H9 (cell line): ENCODE measurements at regions not wholly inside any gene's neighbourhood (a gene's known extent, or its start where the extent isn't known, plus 50 kb on each side); places are given as distances from the start of the nearest gene placed in this dataset.

Experiments
- DNase-seq: peaks from one replicate; pipeline ENCODE4 v3.0.0-alpha.2; 2017
- H2AFZ ChIP-seq: one replicate; pipeline ENCODE4 v1.6.1; 2013; ENCODE audit warnings: mild to moderate bottlenecking, low read length, control low read depth, moderate library complexity
- H2AK5ac ChIP-seq: 2 replicates; pipeline ENCODE4 v1.6.1; 2013; ENCODE audit warnings: low read length, control low read depth, mixed read lengths; ENCODE audit not compliant: insufficient read length
- H2BK120ac ChIP-seq: one replicate; pipeline ENCODE4 v1.6.1; 2013; ENCODE audit warnings: low read depth, mild to moderate bottlenecking, low read length, control low read depth, inconsistent platforms; ENCODE audit not compliant: poor library complexity, severe bottlenecking
- H2BK12ac ChIP-seq: 2 replicates; pipeline ENCODE4 v1.6.1; 2013; ENCODE audit warnings: low read length, control low read depth, mixed read lengths, low read depth; ENCODE audit not compliant: insufficient read length
- H2BK15ac ChIP-seq: 2 replicates; pipeline ENCODE4 v1.6.1; 2013; ENCODE audit warnings: low read depth, low read length, control low read depth
- H2BK20ac ChIP-seq: one replicate; pipeline ENCODE4 v1.6.1; 2013; ENCODE audit warnings: low read depth, mild to moderate bottlenecking, low read length, control low read depth, inconsistent platforms; ENCODE audit not compliant: poor library complexity, severe bottlenecking
- H2BK5ac ChIP-seq: 2 replicates; pipeline ENCODE4 v1.6.1; 2013; ENCODE audit warnings: low read length, control low read depth, mixed read lengths; ENCODE audit not compliant: insufficient read length
- H3K14ac ChIP-seq: 2 replicates; pipeline ENCODE4 v1.6.1; 2013; ENCODE audit warnings: low read length, control low read depth; ENCODE audit not compliant: insufficient read depth
- H3K18ac ChIP-seq: 2 replicates; pipeline ENCODE4 v1.6.1; 2013; ENCODE audit warnings: low read depth, mild to moderate bottlenecking, mixed read lengths, low read length, control low read depth; ENCODE audit not compliant: insufficient read length
- H3K23ac ChIP-seq: 2 replicates; pipeline ENCODE4 v1.6.1; 2013; ENCODE audit warnings: low read length, control low read depth, mixed read lengths, low read depth; ENCODE audit not compliant: insufficient read length
- H3K23me2 ChIP-seq: 2 replicates; pipeline ENCODE4 v1.6.1; 2013; ENCODE audit warnings: low read depth, mild to moderate bottlenecking, mixed read lengths, low read length, control low read depth; ENCODE audit not compliant: insufficient read length, poor library complexity, severe bottlenecking
- H3K27ac ChIP-seq: 2 replicates; pipeline ENCODE4 v1.5.1; 2013; ENCODE audit warnings: low read length, control low read depth, mixed read lengths, low read depth; ENCODE audit not compliant: insufficient read length
- H3K27me3 ChIP-seq: 2 replicates; pipeline ENCODE4 v1.6.1; 2013; ENCODE audit warnings: low read length, control low read depth, inconsistent platforms; ENCODE audit not compliant: insufficient read depth
- H3K4ac ChIP-seq: 2 replicates; pipeline ENCODE4 v1.6.1; 2013; ENCODE audit warnings: low read depth, mild to moderate bottlenecking, control low read depth, inconsistent platforms, low read length, moderate library complexity
- H3K4me1 ChIP-seq: 2 replicates; pipeline ENCODE4 v1.6.1; 2013; ENCODE audit warnings: low read length, control low read depth, inconsistent platforms; ENCODE audit not compliant: insufficient read depth
- H3K4me2 ChIP-seq: 2 replicates; pipeline ENCODE4 v1.6.1; 2013; ENCODE audit warnings: low read length, control low read depth, mixed read lengths; ENCODE audit not compliant: insufficient read length, insufficient read depth
- H3K56ac ChIP-seq: 2 replicates; pipeline ENCODE4 v1.6.1; 2013; ENCODE audit warnings: low read depth, mild to moderate bottlenecking, mixed read lengths, low read length, control low read depth; ENCODE audit not compliant: insufficient read length
- H3K79me1 ChIP-seq: 2 replicates; pipeline ENCODE4 v1.6.1; 2013; ENCODE audit warnings: low read depth, mild to moderate bottlenecking, moderate library complexity, low read length, control low read depth, inconsistent platforms; ENCODE audit not compliant: insufficient read depth, poor library complexity, severe bottlenecking
- H3K79me2 ChIP-seq: 2 replicates; pipeline ENCODE4 v1.6.1; 2013; ENCODE audit warnings: low read length, control low read depth, inconsistent platforms; ENCODE audit not compliant: insufficient read depth
- H3K9ac ChIP-seq: 2 replicates; pipeline ENCODE4 v1.6.1; 2013; ENCODE audit warnings: low read length, control low read depth, mixed read lengths; ENCODE audit not compliant: insufficient read length; ENCODE audit errors: extremely low read depth
- H3K9me3 ChIP-seq: one replicate; pipeline ENCODE4 v1.6.1; 2013; ENCODE audit warnings: low read depth, low read length, inconsistent platforms; ENCODE audit not compliant: control insufficient read depth
- H3T11ph ChIP-seq: one replicate; pipeline ENCODE4 v1.6.1; 2013; ENCODE audit warnings: mild to moderate bottlenecking, low read length, control low read depth, inconsistent platforms
- H4K20me1 ChIP-seq: one replicate; pipeline ENCODE4 v1.6.1; 2013; ENCODE audit not compliant: control insufficient read depth, insufficient read length, insufficient read depth
- H4K5ac ChIP-seq: 2 replicates; pipeline ENCODE4 v1.6.1; 2013; ENCODE audit warnings: low read depth, mild to moderate bottlenecking, mixed read lengths, low read length, control low read depth; ENCODE audit not compliant: insufficient read length
- H4K8ac ChIP-seq: replicated peaks from 2 replicates; pipeline ENCODE4 v1.6.1; 2013; ENCODE audit warnings: low read length, control low read depth, mixed read lengths, low read depth; ENCODE audit not compliant: insufficient read length
- H4K91ac ChIP-seq: 2 replicates; pipeline ENCODE4 v1.6.1; 2013; ENCODE audit warnings: low read depth, mild to moderate bottlenecking, moderate library complexity, mixed read lengths, low read length, control low read depth; ENCODE audit not compliant: insufficient read length
- H3K27ac Mint-ChIP-seq, 3 experiments: 2 replicates in 2 of 3; 3 replicates in 1 of 3; pipeline ENCODE4 v1.8.0; 2020 to 2021; ENCODE audit warnings: mixed read lengths in 3 of 3, mild to moderate bottlenecking in 1 of 3, moderate library complexity in 1 of 3
- H3K27me3 Mint-ChIP-seq: 2 replicates; pipeline ENCODE4 v1.8.0; 2021; ENCODE audit warnings: low read depth, mild to moderate bottlenecking, moderate library complexity, mixed read lengths
- H3K36me3 Mint-ChIP-seq, 3 experiments: 2 replicates in 2 of 3; 3 replicates in 1 of 3; pipeline ENCODE4 v1.8.0; 2020 to 2021; ENCODE audit warnings: low read depth in 3 of 3, mixed read lengths in 3 of 3; ENCODE audit not compliant: insufficient read depth in 1 of 3
- H3K4me1 Mint-ChIP-seq, 2 experiments: 2 replicates each; pipeline ENCODE4 v1.8.0; 2020; ENCODE audit warnings: mixed read lengths in 2 of 2
- H3K4me3 Mint-ChIP-seq, 2 experiments: 2 replicates in 1 of 2; 3 replicates in 1 of 2; pipeline ENCODE4 v1.8.0; 2020 to 2021; ENCODE audit warnings: mild to moderate bottlenecking in 2 of 2, mixed read lengths in 2 of 2, moderate library complexity in 1 of 2
- H3K9me3 Mint-ChIP-seq, 2 experiments: 2 replicates in 1 of 2; 3 replicates in 1 of 2; pipeline ENCODE4 v1.8.0; 2020; ENCODE audit warnings: mild to moderate bottlenecking in 2 of 2, mixed read lengths in 2 of 2, moderate library complexity in 1 of 2
- WGBS: extraction: QIAGEN DNeasy Blood & Tissue Kit; methylation state at CpG from one replicate; pipeline ENCODE4 v1.1.7; 2013; ENCODE audit warnings: missing lambda C conversion rate, low lambda C conversion rate, mixed read lengths; ENCODE audit not compliant: insufficient read length; ENCODE audit errors: extremely low coverage; 5-methylcytosine and 5-hydroxymethylcytosine counted together
- TF ChIP-seq, protein P1 (sequence below): fragments of 200-600 bp; sonication (generic); conservative IDR thresholded peaks from 3 replicates; pipeline ENCODE4 v1.8.0; 2021; ENCODE audit warnings: antibody characterized with exemption, mild to moderate bottlenecking

DNA sequence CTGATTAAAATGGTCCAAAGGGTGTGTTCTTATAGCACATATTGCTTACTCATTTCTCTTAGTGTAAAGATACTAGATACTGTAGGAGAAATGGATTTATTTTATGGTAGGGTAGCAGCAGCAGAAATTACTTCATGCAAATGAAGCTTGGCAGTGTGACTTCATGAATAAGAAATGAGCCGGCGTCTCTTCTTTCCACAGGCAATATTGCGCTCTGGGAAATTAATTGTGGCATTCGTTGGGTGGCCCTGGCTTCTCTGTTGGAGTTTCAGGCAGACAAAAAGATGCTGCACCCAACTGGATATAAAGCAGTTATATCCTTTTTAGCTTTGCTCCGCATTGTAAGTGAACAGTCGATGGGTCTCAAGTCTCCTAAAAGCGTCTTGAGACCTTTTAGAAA, 211.0 kb upstream of the NAV2 start:
- Histone ChIP-seq H3K4me2 (no peak overlapping the region), H3K14ac (no peak overlapping the region), H2BK20ac (no peak overlapping the region), H2AFZ (no peak overlapping the region), H2BK12ac (no peak overlapping the region), H3K9ac (no peak overlapping the region), H2BK5ac (no peak overlapping the region), H4K5ac (no peak overlapping the region), H3K23me2 (no peaks in the 10 kb centered on the region), H3K4ac (no peak overlapping the region), H3K4me1 (no peaks in the 10 kb centered on the region), H2AK5ac (no peak overlapping the region), H3T11ph (no peak overlapping the region), H4K8ac (no peak overlapping the region), H2BK120ac (no peak overlapping the region), H4K91ac (no peak overlapping the region), H2BK15ac (no peak overlapping the region), H3K56ac (no peak overlapping the region), H4K20me1 (no peaks in the 10 kb centered on the region), H3K23ac (no peak overlapping the region), H3K79me1 (no peaks in the 10 kb centered on the region), H3K18ac (no peak overlapping the region), H3K79me2 (no peaks in the 10 kb centered on the region), H3K27me3 (no peaks in the 10 kb centered on the region), H3K9me3 (no peaks in the 10 kb centered on the region), H3K27ac (no peak overlapping the region)
- TF ChIP-seq, protein P1, sequence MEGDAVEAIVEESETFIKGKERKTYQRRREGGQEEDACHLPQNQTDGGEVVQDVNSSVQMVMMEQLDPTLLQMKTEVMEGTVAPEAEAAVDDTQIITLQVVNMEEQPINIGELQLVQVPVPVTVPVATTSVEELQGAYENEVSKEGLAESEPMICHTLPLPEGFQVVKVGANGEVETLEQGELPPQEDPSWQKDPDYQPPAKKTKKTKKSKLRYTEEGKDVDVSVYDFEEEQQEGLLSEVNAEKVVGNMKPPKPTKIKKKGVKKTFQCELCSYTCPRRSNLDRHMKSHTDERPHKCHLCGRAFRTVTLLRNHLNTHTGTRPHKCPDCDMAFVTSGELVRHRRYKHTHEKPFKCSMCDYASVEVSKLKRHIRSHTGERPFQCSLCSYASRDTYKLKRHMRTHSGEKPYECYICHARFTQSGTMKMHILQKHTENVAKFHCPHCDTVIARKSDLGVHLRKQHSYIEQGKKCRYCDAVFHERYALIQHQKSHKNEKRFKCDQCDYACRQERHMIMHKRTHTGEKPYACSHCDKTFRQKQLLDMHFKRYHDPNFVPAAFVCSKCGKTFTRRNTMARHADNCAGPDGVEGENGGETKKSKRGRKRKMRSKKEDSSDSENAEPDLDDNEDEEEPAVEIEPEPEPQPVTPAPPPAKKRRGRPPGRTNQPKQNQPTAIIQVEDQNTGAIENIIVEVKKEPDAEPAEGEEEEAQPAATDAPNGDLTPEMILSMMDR = no peak
- no peak for DNase-seq
- no peaks in the 10 kb centered on the region for H3K9me3 Mint-ChIP-seq
- no peak overlapping the region for H3K4me3 Mint-ChIP-seq
- H3K27me3 Mint-ChIP-seq = peaks cover 8% of the 10 kb centered on the region
- no CpG with 5 or more reads among the region's 7 CpGs for WGBS
- H3K27ac Mint-ChIP-seq = no peak overlapping the region
- H3K4me1 Mint-ChIP-seq = no peaks in the 10 kb centered on the region
- H3K36me3 Mint-ChIP-seq = no peaks in the 10 kb centered on the region
